HG02623 (cell line): ENCODE measurements at regions not wholly inside any gene's neighbourhood (a gene's known extent, or its start where the extent isn't known, plus 50 kb on each side); places are given as distances from the start of the nearest gene placed in this dataset.
"Not testable (repeated sequence)": the region's sequence is repeated elsewhere in the genome, so short reads cannot be mapped to it uniquely, and the experiment has no call there.

Experiments used
- ATAC-seq: cut with Tn5 transposase; IDR thresholded peaks from one replicate; pipeline ENCODE4 v1.9.1; 2021; ENCODE audit warnings: moderate library complexity; ENCODE audit not compliant: unreplicated experiment

DNA sequence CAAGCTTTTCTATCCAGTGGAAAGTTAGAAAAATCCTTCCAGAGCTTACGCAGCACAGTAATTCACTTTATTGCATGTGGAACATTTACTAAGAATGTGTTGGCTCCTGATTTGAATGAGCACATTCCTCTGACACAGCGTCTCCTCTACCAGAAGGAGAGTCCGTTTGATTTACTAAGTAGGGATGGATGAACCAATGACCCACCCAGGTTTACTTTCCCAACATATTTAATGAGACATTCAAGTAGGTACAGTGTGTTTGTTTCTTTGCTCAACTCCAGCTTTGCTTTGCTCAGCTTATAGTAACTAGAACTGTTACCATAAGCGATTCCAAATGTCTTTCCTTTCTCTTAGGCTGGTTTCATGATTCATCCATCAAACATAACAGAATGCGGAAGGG is 161.7 kb downstream of the SMARCA1 start:
- ATAC-seq, result no peak

DNA sequence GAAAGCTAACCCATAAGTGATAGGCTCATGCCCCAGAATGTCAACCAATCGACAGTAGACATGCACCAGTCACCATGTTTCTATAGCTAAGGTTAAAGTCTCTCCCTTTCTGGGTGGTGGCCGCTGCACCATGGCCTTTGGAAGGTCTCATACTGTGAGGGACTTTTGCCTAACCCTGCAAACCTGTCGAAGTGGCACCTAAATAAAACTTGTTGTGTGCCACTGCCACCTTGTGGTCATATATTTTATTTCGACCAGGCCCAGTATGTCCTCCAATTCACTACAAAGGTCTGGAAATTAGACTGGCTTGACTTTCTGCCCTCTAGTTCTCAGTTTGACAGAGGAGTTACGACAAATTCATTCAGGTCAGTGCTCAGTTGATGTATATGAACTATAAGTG is 163.1 kb downstream of the SMARCA1 start:
- ATAC-seq, result peak; percentile 82

DNA sequence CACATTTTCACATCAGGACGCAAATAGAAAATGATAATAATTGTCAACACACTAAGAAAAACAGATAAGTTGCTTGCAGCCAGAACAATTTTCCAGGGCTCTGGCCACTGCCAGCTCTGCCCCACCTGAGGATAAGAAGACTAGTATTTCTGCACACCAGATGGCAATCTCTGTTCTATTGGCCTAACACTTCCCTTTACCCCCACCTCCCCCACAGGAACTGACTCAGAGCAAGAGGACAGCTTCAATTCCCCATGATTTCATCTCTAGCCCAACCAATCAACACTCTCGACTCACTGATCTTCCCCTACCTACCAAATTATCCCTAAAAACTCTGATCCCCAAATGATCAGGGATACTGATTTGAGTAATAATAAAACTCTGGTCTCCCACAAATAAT is 164.0 kb downstream of the SMARCA1 start:
- ATAC-seq, result no peak

DNA sequence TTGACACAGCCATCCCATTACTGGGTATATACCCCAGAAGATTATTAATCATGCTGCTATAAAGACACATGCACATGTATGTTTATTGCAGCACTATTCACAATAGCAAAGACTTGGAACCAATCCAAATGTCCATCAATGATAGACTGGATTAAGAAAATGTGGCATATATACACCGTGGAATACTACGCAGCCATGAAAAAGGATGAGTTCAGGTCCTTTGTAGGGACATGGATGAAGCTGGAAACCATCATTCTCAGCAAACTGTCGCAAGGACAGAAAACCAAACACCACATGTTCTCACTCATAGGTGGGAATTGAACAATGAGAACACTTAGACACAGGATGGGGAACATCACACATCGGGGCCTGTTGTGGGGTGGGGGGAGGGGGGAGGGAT is 165.9 kb downstream of the SMARCA1 start:
- not testable (repeated sequence) for ATAC-seq

DNA sequence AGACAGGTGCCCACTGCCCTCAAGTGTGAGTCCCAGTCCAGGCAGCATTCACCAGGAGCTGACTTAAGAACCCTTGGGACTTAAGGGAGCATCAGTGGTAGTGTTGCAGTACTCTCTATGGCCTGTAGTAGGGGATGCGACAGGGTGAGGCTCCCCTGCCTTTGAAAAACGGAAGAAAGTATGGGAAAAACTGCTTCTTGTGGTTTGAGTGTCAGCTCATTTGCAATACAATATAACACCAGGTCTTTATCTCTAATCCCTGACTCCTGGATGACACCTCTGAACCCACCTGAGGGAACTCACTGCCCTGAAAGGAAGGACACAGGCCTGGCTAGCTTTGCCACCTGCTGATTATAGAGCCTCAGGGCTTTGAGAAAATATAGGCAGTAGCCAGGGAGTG is 176.0 kb downstream of the SMARCA1 start:
- ATAC-seq, result no peak

DNA sequence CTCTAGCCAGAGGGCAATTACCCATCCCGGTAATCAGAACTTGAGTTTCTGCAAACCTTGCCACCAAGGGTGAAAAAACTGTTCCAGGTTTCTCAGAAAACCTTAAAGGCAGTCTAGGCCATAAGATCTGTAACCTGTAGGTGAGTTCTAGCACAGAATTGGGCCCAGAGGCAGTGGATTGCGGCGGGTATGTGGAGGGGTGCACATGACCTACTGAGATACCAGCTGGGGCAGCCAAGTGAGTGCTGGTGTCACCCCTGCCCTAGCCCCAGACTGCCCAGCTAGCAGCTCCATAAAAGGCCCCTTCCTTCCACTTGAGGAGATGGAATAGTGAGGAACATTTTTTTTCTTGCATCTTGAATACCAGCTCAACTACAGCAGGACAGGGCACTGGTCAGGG is 176.7 kb downstream of the SMARCA1 start:
- no peak for ATAC-seq

DNA sequence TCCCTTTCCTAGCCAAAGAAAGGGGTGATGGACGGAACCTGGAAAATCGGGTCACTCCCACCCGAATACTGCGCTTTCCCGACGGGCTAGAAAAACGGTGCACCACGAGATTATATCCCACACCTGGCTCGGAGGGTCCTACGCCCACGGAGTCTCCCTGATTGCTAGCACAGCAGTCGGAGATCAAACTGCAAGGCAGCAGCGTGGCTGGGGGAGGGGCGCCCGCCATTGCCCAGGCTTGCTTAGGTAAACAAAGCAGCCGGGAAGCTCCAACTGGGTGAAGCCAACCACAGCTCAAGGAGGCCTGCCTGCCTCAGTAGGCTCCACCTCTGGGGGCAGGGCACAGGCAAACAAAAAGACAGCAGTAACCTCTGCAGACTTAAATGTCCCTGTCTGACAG is 186.0 kb downstream of the SMARCA1 start:
- ATAC-seq, result not testable (repeated sequence)

DNA sequence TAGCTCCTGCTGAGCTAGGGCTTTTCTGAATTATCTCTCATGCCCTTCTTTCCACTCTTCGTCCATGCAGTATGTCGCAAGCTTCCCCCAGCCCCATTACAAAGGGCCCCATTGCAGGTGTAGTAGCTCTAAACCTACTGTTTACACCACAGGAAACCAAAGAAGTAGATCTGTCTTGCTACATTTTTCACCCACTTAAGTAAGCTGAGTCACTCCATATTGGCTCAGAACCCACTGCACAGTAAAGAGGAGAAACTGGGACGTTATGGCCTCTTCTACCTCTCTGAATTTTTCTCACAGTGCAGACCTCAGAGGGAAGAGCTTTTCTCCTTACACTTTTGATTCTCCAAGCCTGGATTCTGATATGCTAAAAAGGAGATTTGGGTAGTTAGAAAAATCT is 200.2 kb downstream of the SMARCA1 start:
- ATAC-seq, result no peak

DNA sequence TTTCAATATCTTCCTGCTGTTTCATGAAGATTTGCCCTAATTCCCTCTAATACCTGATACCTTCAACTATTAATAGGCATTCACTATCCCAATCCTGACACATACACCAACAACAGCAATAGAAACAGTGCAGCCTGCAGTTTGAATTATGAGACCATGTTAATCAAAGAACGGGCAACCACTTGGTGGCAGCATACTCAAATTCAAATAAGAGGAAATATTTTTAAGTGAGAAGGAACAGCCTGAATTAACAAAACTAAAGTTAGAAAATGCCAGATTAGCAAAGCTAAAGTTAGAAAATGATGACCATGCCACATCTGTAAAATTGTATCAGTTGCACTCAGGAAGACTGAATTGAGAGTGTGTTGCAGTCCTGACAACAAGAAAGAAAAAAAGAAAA is 204.9 kb downstream of the SMARCA1 start:
- no peak for ATAC-seq

DNA sequence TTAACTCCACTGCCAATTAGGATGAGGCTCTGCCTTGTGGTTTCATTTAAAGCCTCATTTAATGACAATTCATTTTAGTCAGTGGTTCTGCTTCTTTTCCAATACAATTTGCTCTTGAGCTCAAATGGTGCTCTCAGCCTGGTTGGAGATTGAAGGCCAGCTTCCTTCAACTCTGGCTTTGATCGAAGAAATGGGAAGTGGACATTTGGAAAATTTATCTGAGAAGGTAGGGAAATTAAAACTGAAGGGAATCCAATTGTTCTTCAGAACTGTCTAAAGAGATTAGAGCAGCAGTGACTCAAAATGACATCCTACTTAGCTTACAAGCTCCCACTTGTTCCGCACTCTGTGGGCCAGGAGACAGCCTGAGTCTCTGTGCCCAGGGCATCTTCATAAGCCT is 206.8 kb downstream of the SMARCA1 start:
- no peak for ATAC-seq

DNA sequence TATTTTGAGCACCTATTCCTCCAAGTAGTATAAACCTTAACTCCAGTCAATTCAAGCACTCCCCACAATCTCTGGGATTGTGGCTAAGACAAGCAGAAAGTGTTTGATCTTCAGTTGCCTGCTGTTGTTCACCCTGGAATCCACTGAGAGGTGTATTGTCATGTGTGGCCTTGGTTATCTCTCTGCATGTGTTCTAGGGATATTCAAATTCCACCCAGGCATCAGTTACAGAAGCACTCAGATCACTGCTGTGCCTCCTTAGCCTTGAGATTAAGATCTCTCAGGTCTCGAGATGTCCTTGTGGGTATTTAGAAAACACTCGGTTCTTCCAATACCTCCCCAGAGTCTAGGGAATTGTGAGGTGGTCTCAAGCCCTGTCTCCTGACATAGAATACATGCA is 213.3 kb downstream of the SMARCA1 start:
- ATAC-seq, result no peak

DNA sequence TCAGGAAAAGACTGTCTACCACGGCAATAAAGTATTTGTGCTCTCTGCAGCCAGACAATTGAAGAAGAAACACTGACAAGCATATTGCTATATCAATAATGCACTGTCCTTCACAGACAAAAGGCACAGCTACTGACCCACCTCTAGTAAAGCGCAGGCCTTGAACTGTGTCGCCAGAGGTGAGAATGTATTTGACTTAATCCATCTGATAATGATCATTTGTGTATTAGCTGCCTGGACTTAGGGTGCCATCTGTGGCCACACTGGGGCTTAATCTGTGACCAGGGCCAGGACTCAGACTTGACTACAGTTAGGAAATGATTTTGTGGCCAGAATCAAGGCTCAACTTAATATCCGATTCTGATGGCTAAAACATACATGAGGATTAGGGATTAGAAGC is 260.4 kb downstream of the SMARCA1 start:
- no peak for ATAC-seq

DNA sequence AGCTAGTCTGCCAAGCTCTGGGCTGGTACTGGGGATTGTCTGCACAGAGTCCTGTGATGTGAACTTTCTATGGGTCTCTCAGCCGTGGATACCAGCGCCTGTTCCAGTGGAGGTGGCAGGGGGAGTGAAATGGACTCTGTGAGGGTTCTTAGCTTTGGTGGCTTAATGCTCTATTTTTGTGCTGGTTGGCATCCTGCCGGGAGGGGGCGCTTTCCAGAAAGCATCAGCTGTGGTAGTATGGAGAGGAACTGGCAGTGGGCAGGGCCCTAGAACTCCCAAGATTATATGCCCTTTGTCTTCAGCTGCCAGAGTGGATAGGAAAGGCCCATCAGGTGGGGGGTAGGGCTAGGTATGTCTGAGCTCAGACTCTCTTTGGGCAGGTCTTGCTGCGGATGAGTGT is 267.8 kb downstream of the SMARCA1 start:
- not testable (repeated sequence) for ATAC-seq

DNA sequence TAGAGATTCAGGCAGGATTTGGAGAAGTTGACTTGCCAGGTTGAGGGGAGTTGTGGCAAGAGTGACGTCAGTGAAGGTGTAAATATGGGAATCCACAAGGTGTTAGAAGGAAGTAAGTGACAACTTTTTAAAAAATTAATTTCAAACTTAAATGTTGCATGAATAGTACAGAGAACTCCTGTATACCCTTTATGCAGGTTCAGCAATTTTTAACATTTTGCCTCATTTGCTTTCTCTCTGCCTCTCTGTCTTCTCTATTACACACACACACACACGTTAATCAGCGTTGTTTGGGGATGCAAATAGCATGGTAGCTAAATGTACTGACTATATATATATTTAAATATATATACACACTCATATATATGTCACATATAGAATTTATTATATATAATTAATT is 273.7 kb downstream of the SMARCA1 start:
- ATAC-seq, result no peak

DNA sequence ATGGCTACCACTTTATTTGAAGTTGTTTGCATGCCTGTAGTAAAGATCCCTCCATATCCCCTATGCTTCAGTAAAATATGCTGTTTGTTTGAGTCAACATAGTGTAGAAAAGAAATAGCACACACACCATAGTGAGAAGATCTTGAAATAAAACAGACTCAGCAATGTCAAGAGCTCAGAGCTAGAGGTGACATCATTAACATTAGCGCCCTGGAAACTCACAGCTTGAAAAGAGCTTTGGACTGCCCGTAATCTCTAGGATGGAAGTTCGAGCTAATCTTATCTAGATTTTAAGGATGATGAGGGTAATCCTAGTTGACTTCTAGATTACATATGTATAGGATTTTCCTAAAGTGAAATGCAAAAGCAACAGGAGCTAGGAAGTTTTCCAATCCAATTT is 275.6 kb downstream of the SMARCA1 start:
- no peak for ATAC-seq

DNA sequence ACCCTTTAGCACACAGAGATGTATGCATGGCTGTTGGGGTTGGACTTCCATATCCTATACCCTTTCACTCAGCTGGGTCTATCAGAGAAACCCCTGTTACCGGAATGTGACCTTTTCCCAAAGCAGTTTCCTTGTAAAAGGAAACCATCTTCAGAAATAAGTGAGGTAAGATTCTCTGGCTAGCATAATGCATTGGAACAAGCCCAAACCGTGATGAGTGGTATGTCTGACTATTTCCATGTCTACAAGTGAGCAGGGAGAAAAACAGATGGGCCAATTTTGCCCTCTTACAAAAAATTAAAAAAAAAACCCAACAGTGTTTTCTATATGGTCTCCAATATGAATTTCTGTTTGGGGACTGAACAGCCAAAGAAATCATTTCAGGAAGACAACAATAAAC is 283.9 kb downstream of the SMARCA1 start:
- ATAC-seq, result no peak

DNA sequence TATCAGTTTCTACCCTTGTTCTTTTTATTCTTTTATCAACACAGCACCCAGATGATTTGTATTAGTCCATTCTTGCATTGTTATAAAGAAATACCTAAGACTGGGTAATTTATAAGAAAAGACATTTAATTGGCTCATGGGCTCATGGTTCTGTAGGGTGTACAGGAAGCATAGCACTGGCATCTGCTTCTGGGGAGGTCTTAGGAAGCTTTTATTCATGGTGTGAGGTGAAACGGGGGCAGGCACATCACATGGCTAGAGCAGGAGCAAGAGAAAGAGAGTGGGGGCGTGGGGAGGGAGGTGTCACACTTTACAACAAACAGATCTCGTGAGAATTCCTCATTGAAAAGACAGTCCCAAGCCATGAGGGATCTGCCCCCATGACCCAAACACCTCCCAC is 285.3 kb downstream of the SMARCA1 start:
- ATAC-seq, result no peak

DNA sequence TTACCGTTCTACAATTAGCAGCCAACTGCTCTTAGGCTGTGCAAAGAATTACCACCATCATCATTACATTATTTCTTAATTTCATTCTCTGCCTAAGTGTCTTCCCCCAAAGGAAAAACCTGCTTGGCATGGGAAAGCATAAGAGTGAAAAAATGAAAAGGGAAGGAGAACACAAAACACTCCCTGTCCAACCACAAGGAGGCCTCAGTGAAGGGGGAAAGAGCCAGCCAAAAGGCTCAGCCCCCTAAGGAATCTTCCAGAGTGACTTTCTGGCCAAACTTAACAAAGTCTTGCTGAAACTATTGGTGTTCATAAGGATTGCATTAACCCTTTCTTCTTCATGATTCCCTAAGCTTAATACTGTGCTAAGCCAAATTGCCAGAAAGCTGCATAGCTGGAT is 287.4 kb downstream of the SMARCA1 start:
- no peak for ATAC-seq

DNA sequence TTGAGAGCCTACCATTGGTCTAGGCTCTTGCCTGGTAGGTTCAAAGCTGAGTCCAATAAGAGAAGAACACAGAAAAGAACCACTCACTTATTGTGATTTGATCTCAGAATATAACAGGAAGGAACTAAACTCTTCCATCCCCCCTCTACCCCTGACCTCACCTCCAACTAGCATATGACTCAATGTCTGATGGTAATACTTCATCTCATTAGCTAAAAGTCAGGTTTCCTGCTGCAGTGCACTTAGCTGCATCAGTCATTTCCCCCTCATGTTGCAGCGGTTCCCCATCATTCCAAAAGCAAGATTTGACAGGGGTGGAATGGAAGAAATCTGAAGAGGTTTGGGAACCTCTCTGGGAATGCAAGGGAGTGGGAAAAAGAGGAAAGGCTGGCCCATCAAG is 289.5 kb downstream of the SMARCA1 start:
- ATAC-seq, result no peak

DNA sequence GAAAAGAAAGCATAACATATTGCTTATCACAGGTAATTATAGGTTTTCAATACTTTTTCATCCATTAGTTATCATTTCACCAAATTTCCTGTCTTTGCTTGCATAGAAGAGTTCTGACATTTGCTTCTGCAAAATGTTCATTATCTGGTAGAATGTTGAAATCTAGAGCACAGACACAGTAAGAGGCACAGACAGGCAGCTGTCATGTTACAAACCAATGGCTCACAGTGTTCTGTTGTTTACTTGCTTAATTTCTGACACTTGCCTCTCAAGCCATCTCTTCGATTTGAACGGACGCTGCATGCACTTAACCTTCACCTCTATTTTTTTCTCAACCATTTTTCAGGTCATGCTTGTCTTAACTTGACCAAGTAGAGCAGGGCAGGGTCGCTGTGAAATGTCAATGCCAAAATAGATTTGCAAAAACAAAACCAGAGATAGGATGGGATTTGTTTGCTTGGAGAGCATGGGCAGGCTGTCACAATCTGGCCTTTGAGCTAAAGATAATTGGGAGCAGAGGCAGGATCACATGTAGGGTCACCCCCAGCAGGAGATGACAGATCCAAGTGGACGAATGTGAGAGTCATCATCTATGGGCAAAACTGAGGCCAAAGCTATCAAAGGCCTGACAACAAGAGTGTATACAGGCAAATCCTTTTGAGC is 292.3 kb downstream of the SMARCA1 start:
- no peak for ATAC-seq

DNA sequence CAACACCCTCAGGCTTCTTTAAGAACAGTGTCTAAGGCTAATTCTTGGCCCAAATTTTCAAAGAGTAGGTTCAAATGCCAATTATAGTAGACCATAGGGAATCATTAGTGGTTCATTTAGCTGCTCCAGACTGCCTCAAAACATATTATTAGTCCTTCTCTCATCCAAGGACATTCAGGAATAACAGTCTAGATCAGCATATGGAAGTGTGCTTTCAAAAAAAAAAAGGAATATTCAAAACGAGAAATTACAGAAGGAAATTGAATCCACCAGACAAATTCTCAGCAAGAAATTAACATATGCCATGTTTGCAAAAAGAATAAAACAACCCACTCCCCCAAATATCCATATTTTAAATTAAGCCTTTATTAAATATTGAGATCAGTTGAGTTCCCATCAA is 293.1 kb downstream of the SMARCA1 start:
- ATAC-seq, result no peak

DNA sequence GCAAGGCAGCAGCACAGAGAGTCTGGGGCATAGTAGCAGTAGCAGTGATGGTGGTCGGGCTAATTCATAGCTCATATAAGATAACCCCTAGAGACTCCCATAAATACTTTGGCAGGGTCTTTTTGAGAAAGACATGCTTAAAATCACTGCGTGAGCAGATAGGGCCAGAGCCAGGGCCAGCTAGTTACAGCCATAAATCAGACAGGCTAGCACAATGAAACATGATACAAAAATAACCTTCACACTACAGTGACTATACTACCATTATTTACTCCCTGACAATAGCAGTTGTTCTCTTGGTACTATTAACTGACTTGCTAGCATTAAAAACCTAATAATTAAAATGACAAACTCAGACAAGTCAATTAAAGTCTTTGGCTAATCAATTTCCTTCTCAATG is 295.9 kb downstream of the SMARCA1 start:
- no peak for ATAC-seq

DNA sequence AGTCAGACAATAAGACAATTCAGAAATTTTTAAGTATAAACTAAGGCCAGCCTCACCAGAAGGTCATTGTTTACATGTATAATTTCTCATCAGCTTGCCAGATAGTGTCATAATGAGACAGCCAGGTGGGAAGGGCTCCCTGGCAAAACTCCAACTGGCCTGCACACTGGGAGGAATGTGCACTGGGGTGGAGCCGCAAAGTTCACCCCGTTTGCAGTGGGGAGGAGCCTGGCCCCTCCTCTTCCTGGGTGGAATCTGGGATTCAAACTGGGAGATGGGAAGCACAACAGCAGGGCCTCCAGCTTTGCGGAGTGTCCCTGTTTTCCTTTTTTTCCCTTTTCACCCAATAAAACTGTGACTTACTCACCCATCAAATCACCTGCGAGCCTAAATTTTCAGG is 329.9 kb downstream of the SMARCA1 start:
- ATAC-seq, result no peak

DNA sequence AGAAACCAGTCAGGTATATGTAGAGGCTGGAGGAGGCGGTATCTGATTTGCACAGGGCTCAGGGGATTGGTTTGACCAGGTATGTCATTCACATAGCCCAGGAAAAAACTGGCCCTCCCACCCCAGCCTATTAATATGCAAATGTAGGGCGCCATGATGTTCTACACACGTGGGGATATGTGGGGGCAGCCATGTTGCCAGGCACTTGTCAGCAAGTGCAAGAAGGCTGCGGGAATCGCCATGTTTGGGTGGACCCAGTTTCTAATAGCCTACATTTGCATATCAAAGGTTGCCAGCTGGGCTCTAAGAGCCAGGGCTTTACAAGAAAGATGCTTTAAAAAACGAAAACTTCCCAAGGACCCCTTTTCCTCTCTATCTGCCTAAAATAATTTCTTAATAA is 335.1 kb downstream of the SMARCA1 start:
- ATAC-seq, result no peak
